Heart left ventricle (tissue), 16 donors: ENCODE measurements at regions not wholly inside any gene's neighbourhood (a gene's known extent, or its start where the extent isn't known, plus 50 kb on each side); places are given as distances from the start of the nearest gene placed in this dataset.

Experiments
- ATAC-seq, 4 donors: fragments of 200-7000 bp; cut with Tn5 transposase; one replicate each; pipeline ENCODE4 v1.9.1; 2020 to 2022; ENCODE audit warnings: moderate library complexity in 4 of 4, mild to moderate bottlenecking in 3 of 4, moderate number of reproducible peaks in 1 of 4
- DNase-seq, 5 donors: peaks; one replicate each; pipeline ENCODE4 v3.0.0-alpha.2; 2020
- H3K27ac ChIP-seq, 12 donors: fragments of 200-600 bp; sonication (generic) in 4 of 12; one replicate each; pipeline versions ENCODE4 v1.5.0 to v1.8.0; 2016 to 2022; ENCODE audit warnings: mild to moderate bottlenecking in 2 of 12
- H3K27me3 ChIP-seq, 9 donors: fragments of 200-600 bp; sonication (generic) in 2 of 9; one replicate each; pipeline versions ENCODE4 v1.5.1 to v1.8.0; 2016 to 2022; ENCODE audit warnings: mild to moderate bottlenecking in 3 of 9
- H3K36me3 ChIP-seq, 9 donors: fragments of 200-600 bp; sonication (generic) in 2 of 9; one replicate each; pipeline versions ENCODE4 v1.5.0 to v1.8.0; 2018 to 2022; ENCODE audit warnings: mild to moderate bottlenecking in 2 of 9
- H3K4me1 ChIP-seq, 12 donors: fragments of 200-600 bp; sonication (generic) in 4 of 12; one replicate each; pipeline versions ENCODE4 v1.5.0 to v1.8.0; 2016 to 2022; ENCODE audit warnings: mild to moderate bottlenecking in 3 of 12
- H3K4me3 ChIP-seq, 12 donors: fragments of 200-600 bp; sonication (generic) in 4 of 12; one replicate each; pipeline versions ENCODE4 v1.5.0 to v1.8.0; 2017 to 2022; ENCODE audit warnings: mild to moderate bottlenecking in 9 of 12, moderate library complexity in 4 of 12
- H3K9me3 ChIP-seq, 12 donors: fragments of 200-600 bp; sonication (generic) in 4 of 12; one replicate each; pipeline versions ENCODE4 v1.5.0 to v1.8.0; 2016 to 2022; ENCODE audit warnings: mild to moderate bottlenecking in 1 of 12
- POLR2A ChIP-seq, 2 donors: fragments of 450-650 bp; IDR thresholded peaks; one replicate each; pipeline ENCODE4 v1.6.1; 2017; ENCODE audit warnings: antibody characterized with exemption in 2 of 2, mild to moderate bottlenecking in 2 of 2, moderate library complexity in 2 of 2
- WGBS, 4 donors: extraction: QIAGEN DNeasy Blood & Tissue Kit in 2 of 4; methylation state at CpG; one replicate each; pipeline versions ENCODE4 v1.1.5 to v1.1.7; 2013 to 2018; 5-methylcytosine and 5-hydroxymethylcytosine counted together
- intact Hi-C, 10 donors: fragments of 100-400 bp; cut with DNase I; formaldehyde crosslinking; loops; one replicate each; pipeline versions ENCODE4 v1.11.1 to v1.14.2; 2022
- TF ChIP-seq, protein P1 (sequence below), 12 donors: fragments of 200-600 bp; sonication (generic) in 4 of 12; IDR thresholded peaks; one replicate each; pipeline versions ENCODE4 v1.5.0 to v1.8.0; 2018 to 2022; ENCODE audit warnings: antibody characterized with exemption in 12 of 12, mild to moderate bottlenecking in 5 of 12
- donor health status: ischemic (EF 13 %, LVEDD 7.1; RV severe dilation, severe dysfunction).
- donor health status: healthy with polysubstance abuse.
- donor health status: DM: no; HTN: yes; CAD: no.
- donor health status: DM: no; HTN: no; CAD: no.
- donor health status: ischemic (EF 25% LVEDD 6.9; RV normal size, moderate dysfunction).
- donor health status: ischemic (EF 25% LVEDD 5.7; RV mildly dilated, moderate dysfunction).
- donor health status: healthy.
- donor health status: DM: yes; HTN: yes; CAD: no.
- donor health status: ischemic (EF 35%, LVEDD 5.7; RV mildly dilated, moderate dysfunction).
- donor health status: nonischemic (EF 11% LVEDD 7.7; RV severe dilation, severe dysfunction).
- donor health status: DM: yes; HTN: yes; CAD: no.
- donor health status: PGD.
- donor health status: ischemic (EF 29% LVEDD 5.4; RV normal size, mild dysfunction).
- donor health status: nonischemic (EF 23%, LVEDD 6.1; RV moderate dilation, normal function).

DNA sequence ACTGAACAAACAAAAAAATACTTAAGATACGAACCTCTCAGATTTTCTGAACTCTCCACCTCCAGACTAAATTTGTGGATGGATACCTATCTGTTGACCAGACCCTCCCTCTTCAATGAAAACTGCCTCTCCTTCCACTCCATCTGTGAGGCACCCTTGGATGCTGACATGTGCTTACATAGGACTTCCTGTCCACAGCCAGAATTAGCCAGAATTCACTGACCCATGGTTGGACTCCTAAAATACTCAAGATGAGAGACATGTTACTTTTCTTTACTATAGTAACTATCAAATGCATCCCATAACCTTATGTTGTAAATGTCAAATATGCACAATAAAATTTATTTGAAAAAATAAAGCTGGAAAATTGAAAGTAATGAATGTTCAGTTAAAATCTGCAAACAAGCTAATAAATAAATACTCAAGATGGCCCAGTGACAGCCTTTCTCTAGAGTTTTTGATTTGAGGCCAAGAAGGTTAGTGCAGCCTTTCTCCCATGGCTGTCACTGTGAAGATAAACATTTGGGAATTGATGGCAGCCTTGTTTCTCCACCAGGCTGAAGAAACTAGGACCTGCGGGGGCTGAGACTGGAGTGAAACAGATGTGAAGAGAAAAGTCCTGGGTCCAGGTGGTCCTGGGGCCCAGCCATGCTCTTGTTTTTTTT lies 287.0 kb downstream of the ZEB1 start:
- Histone ChIP-seq H3K36me3 (no peaks in the 10 kb centered on the region), H3K9me3 (no peaks in the 10 kb centered on the region), H3K27me3 (no peaks in the 10 kb centered on the region), H3K4me1 (peaks cover 0 to 36% (median 15%) of the 10 kb centered on the region in 12 donors), H3K4me3 (no peak overlapping the region), H3K27ac (peak overlapping the region in 6 of 12 donors; percentile 4 to 51 (median 26))
- WGBS, 4 donors: 55 to 73% (median 73%) methylated on average over 2 of the region's 2 CpGs
- intact Hi-C loops: loop anchor here in 7 of 10 donors (10.0 kb wide), 6 partner anchors 89 to 821 kb away; no protein-coding TSS in a partner anchor
- TF ChIP-seq, protein P1, sequence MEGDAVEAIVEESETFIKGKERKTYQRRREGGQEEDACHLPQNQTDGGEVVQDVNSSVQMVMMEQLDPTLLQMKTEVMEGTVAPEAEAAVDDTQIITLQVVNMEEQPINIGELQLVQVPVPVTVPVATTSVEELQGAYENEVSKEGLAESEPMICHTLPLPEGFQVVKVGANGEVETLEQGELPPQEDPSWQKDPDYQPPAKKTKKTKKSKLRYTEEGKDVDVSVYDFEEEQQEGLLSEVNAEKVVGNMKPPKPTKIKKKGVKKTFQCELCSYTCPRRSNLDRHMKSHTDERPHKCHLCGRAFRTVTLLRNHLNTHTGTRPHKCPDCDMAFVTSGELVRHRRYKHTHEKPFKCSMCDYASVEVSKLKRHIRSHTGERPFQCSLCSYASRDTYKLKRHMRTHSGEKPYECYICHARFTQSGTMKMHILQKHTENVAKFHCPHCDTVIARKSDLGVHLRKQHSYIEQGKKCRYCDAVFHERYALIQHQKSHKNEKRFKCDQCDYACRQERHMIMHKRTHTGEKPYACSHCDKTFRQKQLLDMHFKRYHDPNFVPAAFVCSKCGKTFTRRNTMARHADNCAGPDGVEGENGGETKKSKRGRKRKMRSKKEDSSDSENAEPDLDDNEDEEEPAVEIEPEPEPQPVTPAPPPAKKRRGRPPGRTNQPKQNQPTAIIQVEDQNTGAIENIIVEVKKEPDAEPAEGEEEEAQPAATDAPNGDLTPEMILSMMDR (IDR thresholded peaks at IDR 0.05): no peak
- no peak for TF ChIP-seq POLR2A (IDR thresholded peaks at IDR 0.05)
- DNase-seq (no peak), ATAC-seq (no peak)

DNA sequence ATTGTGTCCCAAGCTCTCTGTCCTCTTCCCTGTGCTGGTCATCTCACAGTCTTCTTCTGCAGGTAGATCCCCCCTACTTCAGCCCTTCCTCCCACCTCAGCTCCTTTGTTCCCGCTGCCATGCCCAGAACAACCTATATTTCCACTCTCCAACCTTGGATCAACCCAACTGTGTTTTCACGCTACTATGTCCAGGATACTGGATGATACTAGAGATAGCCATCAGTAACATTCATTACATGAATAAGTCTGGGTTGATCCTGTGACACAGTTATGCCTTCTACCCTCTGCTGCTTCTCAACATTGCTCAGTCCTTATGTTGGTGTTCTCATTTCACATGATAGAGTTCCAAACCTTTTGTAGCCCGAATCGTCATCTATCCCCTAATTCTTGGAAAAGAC lies 286.4 kb downstream of the ZEB1 start:
- intact Hi-C loops: loop anchor here in 7 of 10 donors (10.0 kb wide), 6 partner anchors 89 to 821 kb away; no protein-coding TSS in a partner anchor
- DNase-seq (no peak), ATAC-seq (no peak)
- TF ChIP-seq, protein P1 (IDR thresholded peaks at IDR 0.05): no peak
- no peak for TF ChIP-seq POLR2A (IDR thresholded peaks at IDR 0.05)
- Histone ChIP-seq H3K36me3 (no peaks in the 10 kb centered on the region), H3K4me1 (peaks cover 0 to 36% (median 15%) of the 10 kb centered on the region in 12 donors), H3K9me3 (no peaks in the 10 kb centered on the region), H3K27me3 (no peaks in the 10 kb centered on the region), H3K27ac (peak overlapping the region in 4 of 12 donors; percentile 4 to 51 (median 14)), H3K4me3 (no peak overlapping the region)
- WGBS, 4 donors: 87 to 98% (median 93%) methylated on average over 4 of the region's 4 CpGs

DNA sequence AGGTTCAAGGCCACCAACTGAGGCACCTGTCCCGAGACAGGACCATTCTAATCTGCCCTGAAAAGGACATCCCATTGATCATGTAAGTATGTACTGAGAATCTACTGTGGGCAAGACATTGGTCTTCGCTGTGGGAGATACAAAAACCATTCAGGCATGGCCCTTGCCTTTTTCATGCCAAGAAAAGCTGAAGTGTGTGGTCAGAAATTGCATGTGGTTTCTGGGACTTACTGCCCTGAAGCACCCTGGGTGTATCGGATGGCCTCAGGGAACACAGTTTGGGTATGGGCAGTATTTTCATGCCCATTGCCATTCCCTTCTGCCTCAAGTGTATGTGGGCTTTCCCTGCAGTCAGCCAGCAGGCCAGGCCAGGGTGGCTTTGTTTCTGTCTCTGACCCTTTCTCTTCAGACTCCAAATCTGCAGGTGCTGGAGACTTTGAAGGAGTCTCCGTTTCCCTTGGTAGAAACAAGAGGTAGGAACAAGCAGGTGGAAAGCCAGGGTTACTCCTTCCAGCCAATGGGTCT lies 285.7 kb downstream of the ZEB1 start:
- Histone ChIP-seq H3K9me3 (no peaks in the 10 kb centered on the region), H3K4me3 (no peak overlapping the region), H3K36me3 (no peaks in the 10 kb centered on the region), H3K27me3 (no peaks in the 10 kb centered on the region), H3K27ac (peak overlapping the region in 8 of 12 donors; percentile 19 to 95 (median 82)), H3K4me1 (peaks cover 0 to 36% (median 15%) of the 10 kb centered on the region in 12 donors)
- WGBS, 4 donors: 90 to 98% (median 97%) methylated on average over 4 of the region's 4 CpGs
- ATAC-seq: no peak
- no peak for DNase-seq
- TF ChIP-seq, protein P1 (IDR thresholded peaks at IDR 0.05): no peak
- TF ChIP-seq POLR2A (IDR thresholded peaks at IDR 0.05): no peak
- intact Hi-C loops: loop anchor here in 9 of 10 donors (5.0 to 10.0 kb wide), 11 partner anchors 90 to 820 kb away; partner anchors contain the start of gene ZEB1 (in 1 of the 9)

DNA sequence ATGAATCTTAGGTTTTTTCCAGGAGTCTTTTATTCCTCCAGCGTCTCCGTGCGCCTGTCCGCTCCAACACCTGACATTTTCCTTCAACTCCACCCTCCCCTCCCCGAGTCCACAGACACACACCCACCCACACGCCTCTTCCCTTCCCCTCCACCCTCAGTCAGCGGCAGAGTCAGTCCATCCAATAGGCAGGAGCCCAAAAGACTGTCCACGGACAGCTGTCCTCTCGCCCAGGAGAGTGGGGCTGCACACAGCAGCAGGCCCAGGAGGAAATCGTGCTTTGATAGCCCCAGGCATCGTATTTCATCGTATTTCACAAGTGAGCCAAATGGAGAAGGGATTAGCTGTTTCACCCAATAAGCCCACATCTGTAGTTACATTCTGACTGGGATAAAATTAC lies 285.1 kb downstream of the ZEB1 start:
- intact Hi-C loops: loop anchor here in 9 of 10 donors (5.0 to 10.0 kb wide), 11 partner anchors 91 to 819 kb away; partner anchors contain the start of gene ZEB1 (in 1 of the 9)
- ATAC-seq (peak in 1 of 4 donors; percentile 3), DNase-seq (peak in 2 of 5 donors; percentile 44 to 68)
- H3K27ac ChIP-seq: peak overlapping the region; percentile 79 to 95 (median 90)
- H3K4me3 ChIP-seq: peak overlapping the region in 10 of 12 donors; percentile 59 to 80 (median 68)
- WGBS, 4 donors: 55 to 76% (median 70%) methylated on average over 12 of the region's 12 CpGs
- no peaks in the 10 kb centered on the region for H3K27me3 ChIP-seq
- H3K36me3 ChIP-seq: no peaks in the 10 kb centered on the region
- no peaks in the 10 kb centered on the region for H3K9me3 ChIP-seq
- TF ChIP-seq, protein P1 (IDR thresholded peaks at IDR 0.05): no peak
- no peak for TF ChIP-seq POLR2A (IDR thresholded peaks at IDR 0.05)
- peaks cover 0 to 36% (median 15%) of the 10 kb centered on the region in 12 donors for H3K4me1 ChIP-seq
